Ishikawa (cell line): ENCODE measurements at regions not wholly inside any gene's neighbourhood (a gene's known extent, or its start where the extent isn't known, plus 50 kb on each side); places are given as distances from the start of the nearest gene placed in this dataset.

Source experiments
- CEBPB ChIP-seq: IDR thresholded peaks from 2 replicates; pipeline ENCODE4 v1.6.1; 2012
- CREB1 ChIP-seq: IDR thresholded peaks from 2 replicates; pipeline ENCODE4 v1.6.1; 2012; ENCODE audit warnings: low read depth
- EGR1 ChIP-seq: IDR thresholded peaks from 2 replicates; pipeline ENCODE4 v1.6.1; 2012
- EP300 ChIP-seq: IDR thresholded peaks from 2 replicates; pipeline ENCODE4 v1.6.1; 2012; ENCODE audit warnings: borderline replicate concordance
- FOXM1 ChIP-seq: IDR thresholded peaks from 2 replicates; pipeline ENCODE4 v1.6.1; 2012; ENCODE audit warnings: low read depth, borderline replicate concordance
- NFIC ChIP-seq: IDR thresholded peaks from 2 replicates; pipeline ENCODE4 v1.6.1; 2012
- RAD21 ChIP-seq: IDR thresholded peaks from 2 replicates; pipeline ENCODE4 v1.6.1; 2012; ENCODE audit warnings: low read depth
- REST ChIP-seq: IDR thresholded peaks from 2 replicates; pipeline ENCODE4 v1.6.1; 2012; ENCODE audit warnings: low read depth, mild to moderate bottlenecking
- TAF1 ChIP-seq: IDR thresholded peaks from 2 replicates; pipeline ENCODE4 v1.6.1; 2012; ENCODE audit warnings: low read depth, mild to moderate bottlenecking
- TCF12 ChIP-seq: IDR thresholded peaks from 2 replicates; pipeline ENCODE4 v1.6.1; 2012; ENCODE audit warnings: low read depth
- TEAD4 ChIP-seq: IDR thresholded peaks from 2 replicates; pipeline ENCODE4 v1.6.1; 2012
- YY1 ChIP-seq: IDR thresholded peaks from 2 replicates; pipeline ENCODE4 v1.6.1; 2012; ENCODE audit warnings: low read depth
- ZBTB7A ChIP-seq: IDR thresholded peaks from 2 replicates; pipeline ENCODE4 v1.6.1; 2012; ENCODE audit warnings: low read depth
- TF ChIP-seq, protein P1 (sequence below): IDR thresholded peaks from 2 replicates; pipeline ENCODE4 v1.6.1; 2012
- TF ChIP-seq, protein P2 (sequence below): IDR thresholded peaks from 2 replicates; pipeline ENCODE4 v1.6.1; 2012

DNA sequence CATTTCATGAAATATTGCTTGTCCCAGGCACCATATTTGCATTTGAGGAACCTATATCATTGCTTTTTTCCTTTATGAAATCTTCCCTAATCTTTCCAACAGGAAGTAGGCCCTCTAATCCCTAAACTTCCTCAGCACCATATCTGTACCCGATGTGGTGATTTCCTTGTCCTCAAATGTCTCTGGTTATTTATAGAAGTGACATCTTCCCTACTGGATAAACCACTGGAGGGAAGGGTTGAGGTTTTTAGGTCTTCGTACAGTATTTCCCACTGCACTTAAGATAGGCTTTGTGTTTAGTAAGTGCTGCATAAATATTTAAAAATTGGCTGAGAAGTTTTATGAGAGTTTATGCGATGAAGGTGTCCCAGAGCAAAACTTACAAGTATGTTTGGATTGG, 54.9 kb upstream of the TMEM170B start:
- TF ChIP-seq TCF12 (no peak), ZBTB7A (no peak)
- TF ChIP-seq, protein P1, sequence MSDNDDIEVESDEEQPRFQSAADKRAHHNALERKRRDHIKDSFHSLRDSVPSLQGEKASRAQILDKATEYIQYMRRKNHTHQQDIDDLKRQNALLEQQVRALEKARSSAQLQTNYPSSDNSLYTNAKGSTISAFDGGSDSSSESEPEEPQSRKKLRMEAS: no peak

GRCh38 chr6:11480541-11480940, 57.0 kb upstream of the TMEM170B start:
- TF ChIP-seq TCF12 (no peak), RAD21 (no peak), FOXM1 (no peak), TAF1 (no peak), EGR1 (no peak), REST (no peak), TEAD4 (no peak), YY1 (no peak), CEBPB (no peak)
- TF ChIP-seq, protein P1: no peak

DNA sequence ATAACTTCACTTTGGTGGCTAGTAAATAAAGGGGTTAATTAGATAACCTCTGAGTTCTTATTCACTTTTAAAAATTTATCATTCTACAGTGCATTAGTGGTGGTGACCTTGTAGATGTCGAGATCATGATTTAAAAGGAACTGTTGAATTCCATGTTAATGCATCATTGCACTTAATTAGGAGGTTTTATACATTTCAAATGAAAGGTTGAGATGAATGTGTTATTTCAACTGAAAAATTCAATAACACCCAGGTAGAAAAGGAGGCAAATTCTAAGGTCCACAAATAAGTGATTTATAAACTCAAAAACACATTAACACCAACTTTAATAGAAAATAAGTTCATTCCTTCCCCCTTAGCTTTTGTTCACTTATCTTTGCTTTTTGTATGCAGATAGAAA, 58.3 kb upstream of the TMEM170B start:
- TF ChIP-seq RAD21 (no peak), TEAD4 (peak; percentile 63; the same call in 1 of the 2 replicates), FOXM1 (peak; percentile 57; the same call in 1 of the 2 replicates), EP300 (peak; percentile 61; the same call in 1 of the 2 replicates)

GRCh38 chr6:11478586-11478985, 59.0 kb upstream of the TMEM170B start:
- TF ChIP-seq CREB1 (no peak), TEAD4 (no peak), EGR1 (no peak), EP300 (no peak), RAD21 (no peak), ZBTB7A (no peak), FOXM1 (no peak), YY1 (no peak), TAF1 (no peak), TCF12 (no peak), CEBPB (no peak), REST (no peak), NFIC (no peak)
- TF ChIP-seq, protein P2, sequence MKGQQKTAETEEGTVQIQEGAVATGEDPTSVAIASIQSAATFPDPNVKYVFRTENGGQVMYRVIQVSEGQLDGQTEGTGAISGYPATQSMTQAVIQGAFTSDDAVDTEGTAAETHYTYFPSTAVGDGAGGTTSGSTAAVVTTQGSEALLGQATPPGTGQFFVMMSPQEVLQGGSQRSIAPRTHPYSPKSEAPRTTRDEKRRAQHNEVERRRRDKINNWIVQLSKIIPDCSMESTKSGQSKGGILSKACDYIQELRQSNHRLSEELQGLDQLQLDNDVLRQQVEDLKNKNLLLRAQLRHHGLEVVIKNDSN: no peak
- TF ChIP-seq, protein P1: no peak

- no peak for TF ChIP-seq FOXM1
- TF ChIP-seq EP300: no peak
- no peak for TF ChIP-seq CEBPB
- no peak for TF ChIP-seq TCF12
- no peak for TF ChIP-seq REST
- TF ChIP-seq, protein P2: no peak
- TF ChIP-seq TEAD4: no peak
- no peak for TF ChIP-seq YY1
- no peak for TF ChIP-seq TAF1
- TF ChIP-seq NFIC: no peak
- TF ChIP-seq CREB1: no peak
- TF ChIP-seq RAD21: no peak
- TF ChIP-seq ZBTB7A: no peak
- TF ChIP-seq EGR1: no peak
- TF ChIP-seq, protein P1: no peak
Observed at GRCh38 chr6:11475016-11475415, 62.5 kb upstream of the TMEM170B start.
